H1 (cell line): ENCODE measurements at regions not wholly inside any gene's neighbourhood (a gene's known extent, or its start where the extent isn't known, plus 50 kb on each side); places are given as distances from the start of the nearest gene placed in this dataset.

Experiments
- CBX8 ChIP-seq: fragments of 300-800, 300-1000 bp; sonication (generic); IDR thresholded peaks from 2 replicates; pipeline ENCODE4 v1.7.1; 2016; ENCODE audit warnings: low read depth, low read length, borderline replicate concordance
- CTCF ChIP-seq, 3 experiments: IDR thresholded peaks; 1 replicate in 2 of 3; 2 replicates in 1 of 3; pipeline versions ENCODE4 v1.5.1 to v1.6.1; 2011; ENCODE audit warnings: low read length in 3 of 3, mild to moderate bottlenecking in 3 of 3, inconsistent platforms in 2 of 3, low read depth in 1 of 3, moderate library complexity in 1 of 3; ENCODE audit not compliant: insufficient read depth in 1 of 3; ENCODE audit errors: control extremely low read depth in 1 of 3
- E2F6 ChIP-seq: IDR thresholded peaks from 2 replicates; pipeline ENCODE4 v1.6.1; 2012; ENCODE audit warnings: inconsistent platforms
- EZH2 ChIP-seq: fragments of 200-600 bp; sonication (generic); IDR thresholded peaks from 2 replicates; pipeline ENCODE4 v1.7.1; 2012; ENCODE audit warnings: low read depth, mild to moderate bottlenecking, moderate library complexity, low read length, inconsistent platforms; ENCODE audit not compliant: severe bottlenecking
- HDAC2 ChIP-seq, 2 experiments: fragments of 300-600 bp in 1 of 2; sonication (generic) in 1 of 2; IDR thresholded peaks; 2 replicates each; pipeline ENCODE4 v1.6.1; 2011 to 2012; ENCODE audit warnings: low read depth in 2 of 2, low read length in 2 of 2, mild to moderate bottlenecking in 2 of 2, moderate library complexity in 2 of 2, borderline replicate concordance in 1 of 2, inconsistent platforms in 1 of 2
- JUN ChIP-seq: IDR thresholded peaks from 2 replicates; pipeline ENCODE4 v1.6.1; 2011; ENCODE audit warnings: low read depth, mild to moderate bottlenecking, improper control_type of control experiment, low read length
- MAX ChIP-seq: IDR thresholded peaks from 2 replicates; pipeline ENCODE4 v1.6.1; 2012; ENCODE audit warnings: inconsistent platforms
- POLR2A ChIP-seq, 2 experiments: IDR thresholded peaks; 1 replicate in 1 of 2; 2 replicates in 1 of 2; pipeline ENCODE4 v1.6.1; 2011; ENCODE audit warnings: low read depth in 2 of 2, low read length in 2 of 2, mild to moderate bottlenecking in 2 of 2; ENCODE audit errors: control extremely low read depth in 1 of 2
- POLR2AphosphoS5 ChIP-seq: IDR thresholded peaks from 2 replicates; pipeline ENCODE4 v1.6.1; 2011; ENCODE audit warnings: low read depth, low read length
- RAD21 ChIP-seq, 2 experiments: IDR thresholded peaks in 1 of 2; conservative IDR thresholded peaks in 1 of 2; 2 replicates each; pipeline ENCODE4 v1.6.1; 2011; ENCODE audit warnings: low read depth in 2 of 2, low read length in 2 of 2, improper control_type of control experiment in 1 of 2, inconsistent platforms in 1 of 2, mild to moderate bottlenecking in 1 of 2, moderate library complexity in 1 of 2
- RFX5 ChIP-seq: IDR thresholded peaks from 2 replicates; pipeline ENCODE4 v1.6.1; 2011; ENCODE audit warnings: low read depth, low read length, improper control_type of control experiment, borderline replicate concordance
- TAF1 ChIP-seq: IDR thresholded peaks from 2 replicates; pipeline ENCODE4 v1.6.1; 2011; ENCODE audit warnings: mild to moderate bottlenecking, low read depth, low read length
- TEAD4 ChIP-seq: IDR thresholded peaks from 2 replicates; pipeline ENCODE4 v1.6.1; 2012; ENCODE audit warnings: low read depth, low read length, inconsistent platforms, mixed read lengths
- YY1 ChIP-seq: IDR thresholded peaks from 2 replicates; pipeline ENCODE4 v1.6.1; 2011; ENCODE audit warnings: low read depth, mild to moderate bottlenecking, low read length

GRCh38 chr5:67844924-67845323 lies 370.6 kb upstream of the PIK3R1 start:
- no peak for TF ChIP-seq CTCF (IDR thresholded peaks at IDR 0.05; ENCODE audit: control extremely low read depth in 1 of 3, insufficient read depth in 1 of 3, low read depth in 1 of 3, low read length in 3 of 3)
- TF ChIP-seq POLR2A (IDR thresholded peaks at IDR 0.05; ENCODE audit: control extremely low read depth in 1 of 2, low read depth in 2 of 2, low read length in 2 of 2) = no peak
- TF ChIP-seq TAF1 = no peak
- TF ChIP-seq MAX = no peak
- no peak for TF ChIP-seq E2F6
- TF ChIP-seq POLR2AphosphoS5 = no peak
- TF ChIP-seq YY1 = no peak
- TF ChIP-seq JUN = no peak
- no peak for TF ChIP-seq HDAC2 (IDR thresholded peaks at IDR 0.05; ENCODE audit: borderline replicate concordance in 1 of 2, low read depth in 2 of 2, low read length in 2 of 2)
- TF ChIP-seq TEAD4 = no peak
- TF ChIP-seq EZH2 = no peak
- TF ChIP-seq RAD21 (IDR thresholded peaks at IDR 0.05 in 1 of 2, conservative IDR thresholded peaks at IDR 0.05 in 1 of 2; ENCODE audit: low read depth in 2 of 2, low read length in 2 of 2) = no peak
- no peak for TF ChIP-seq RFX5
- TF ChIP-seq CBX8 = no peak
